A673 (cell line): ENCODE measurements at regions not wholly inside any gene's neighbourhood (a gene's known extent, or its start where the extent isn't known, plus 50 kb on each side); places are given as distances from the start of the nearest gene placed in this dataset.
A peak's percentile ranks its signal among the peaks of the same experiment; 100 is the strongest.

Experiments
- BruUV-seq: library from RNA; stranded (reverse); fragments of 400-500 nt; replicated peaks from 2 replicates; lab custom pipeline; 2021; lab: Mats Ljungman, UMichigan
- CTCF ChIA-PET: fragments of 300-600 bp; sonication (Branson Sonifier 250); formaldehyde crosslinking; loops from one replicate; lab custom pipeline; 2022; ENCODE audit warnings: antibody characterized with exemption; lab: Charles Lee
- POLR2A ChIA-PET: fragments of 300-600 bp; sonication (Branson Sonifier 250); formaldehyde crosslinking; loops from one replicate; lab custom pipeline; 2022; ENCODE audit warnings: antibody characterized with exemption; ENCODE audit not compliant: low non-redundant PET; lab: Charles Lee
- DNase-seq: peaks from one replicate; pipeline ENCODE4 v3.0.0-alpha.2; 2015; ENCODE audit warnings: low spot score
- H3K27ac ChIP-seq: fragments of 200-600 bp; sonication (generic); 2 replicates; pipeline ENCODE4 v1.5.1; 2016; ENCODE audit warnings: mixed run types, low read depth, mild to moderate bottlenecking, mixed read lengths, antibody characterized with exemption, low read length; ENCODE audit not compliant: poor library complexity, severe bottlenecking
- H3K27me3 ChIP-seq: fragments of 200-600 bp; sonication (generic); replicated peaks from 2 replicates; pipeline ENCODE4 v1.6.1; 2017; ENCODE audit warnings: mixed run types, low read depth, mild to moderate bottlenecking, mixed read lengths, antibody characterized with exemption, low read length; ENCODE audit not compliant: insufficient read depth, poor library complexity
- H3K36me3 ChIP-seq: fragments of 200-600 bp; sonication (generic); 2 replicates; pipeline ENCODE4 v1.6.1; 2016; ENCODE audit warnings: mixed run types, mild to moderate bottlenecking, mixed read lengths, antibody characterized with exemption, low read length; ENCODE audit not compliant: insufficient read depth, poor library complexity, severe bottlenecking
- H3K4me1 ChIP-seq: fragments of 200-600 bp; sonication (generic); 2 replicates; pipeline ENCODE4 v1.6.1; 2017; ENCODE audit warnings: mixed run types, mild to moderate bottlenecking, mixed read lengths, antibody characterized with exemption, low read length; ENCODE audit not compliant: insufficient read depth, poor library complexity, severe bottlenecking
- H3K4me3 ChIP-seq: fragments of 200-600 bp; sonication (generic); 2 replicates; pipeline ENCODE4 v1.5.1; 2016; ENCODE audit warnings: low read depth, mixed run types, mild to moderate bottlenecking, mixed read lengths, low read length; ENCODE audit not compliant: poor library complexity, severe bottlenecking
- H3K9me3 ChIP-seq: fragments of 200-600 bp; sonication (generic); 2 replicates; pipeline ENCODE4 v1.6.1; 2016; ENCODE audit warnings: mixed run types, low read depth, mild to moderate bottlenecking, mixed read lengths, antibody characterized with exemption, low read length; ENCODE audit not compliant: poor library complexity, severe bottlenecking
- EZH2 ChIP-seq: fragments of 200-600 bp; sonication (generic); IDR thresholded peaks from 2 replicates; pipeline ENCODE4 v1.6.1; 2017; ENCODE audit warnings: borderline replicate concordance, low read depth, mild to moderate bottlenecking, mixed read lengths, antibody characterized with exemption, low read length; ENCODE audit not compliant: poor library complexity, severe bottlenecking
- intact Hi-C: fragments of 100-400 bp; cut with micrococcal nuclease; formaldehyde crosslinking; loops from one replicate; pipeline ENCODE4 v1.10.0; 2022; ENCODE audit not compliant: unreplicated experiment
- TF ChIP-seq, protein P1 (sequence below): fragments of 300-800, 200-600 bp; sonication (generic); conservative IDR thresholded peaks from 2 replicates; pipeline ENCODE4 v1.5.1; 2017; ENCODE audit warnings: low read depth, mild to moderate bottlenecking, antibody characterized with exemption, low read length, moderate library complexity, mixed read lengths

DNA sequence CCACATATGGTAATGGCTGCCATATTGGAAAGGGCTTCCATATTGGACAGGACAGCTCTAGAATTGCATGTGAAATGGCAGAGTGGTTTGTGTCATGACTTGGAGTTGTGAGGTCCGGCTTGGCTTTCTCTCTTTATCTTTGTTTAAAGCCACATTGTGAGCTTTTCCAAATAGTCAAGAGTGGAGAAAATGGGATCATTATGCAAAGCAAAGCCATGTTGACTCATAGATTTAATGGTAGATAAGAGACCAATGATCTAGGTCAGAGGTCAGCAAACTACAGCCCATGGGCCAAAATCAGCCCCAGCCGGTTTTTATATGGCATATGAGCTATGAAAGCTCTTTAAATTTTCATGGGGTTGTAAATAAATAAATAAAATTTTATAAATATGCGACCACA is 449.1 kb downstream of the BCL11B start:
- Histone ChIP-seq H3K27me3 (no peaks in the 10 kb centered on the region), H3K4me1 (no peaks in the 10 kb centered on the region), H3K9me3 (no peaks in the 10 kb centered on the region), H3K27ac (no peak overlapping the region), H3K36me3 (no peaks in the 10 kb centered on the region), H3K4me3 (no peak overlapping the region)
- no TSS peak for BruUV-seq
- DNase-seq, result no peak
- CTCF ChIA-PET, result no interaction called here
- TF ChIP-seq EZH2, result no peak
- TF ChIP-seq, protein P1, sequence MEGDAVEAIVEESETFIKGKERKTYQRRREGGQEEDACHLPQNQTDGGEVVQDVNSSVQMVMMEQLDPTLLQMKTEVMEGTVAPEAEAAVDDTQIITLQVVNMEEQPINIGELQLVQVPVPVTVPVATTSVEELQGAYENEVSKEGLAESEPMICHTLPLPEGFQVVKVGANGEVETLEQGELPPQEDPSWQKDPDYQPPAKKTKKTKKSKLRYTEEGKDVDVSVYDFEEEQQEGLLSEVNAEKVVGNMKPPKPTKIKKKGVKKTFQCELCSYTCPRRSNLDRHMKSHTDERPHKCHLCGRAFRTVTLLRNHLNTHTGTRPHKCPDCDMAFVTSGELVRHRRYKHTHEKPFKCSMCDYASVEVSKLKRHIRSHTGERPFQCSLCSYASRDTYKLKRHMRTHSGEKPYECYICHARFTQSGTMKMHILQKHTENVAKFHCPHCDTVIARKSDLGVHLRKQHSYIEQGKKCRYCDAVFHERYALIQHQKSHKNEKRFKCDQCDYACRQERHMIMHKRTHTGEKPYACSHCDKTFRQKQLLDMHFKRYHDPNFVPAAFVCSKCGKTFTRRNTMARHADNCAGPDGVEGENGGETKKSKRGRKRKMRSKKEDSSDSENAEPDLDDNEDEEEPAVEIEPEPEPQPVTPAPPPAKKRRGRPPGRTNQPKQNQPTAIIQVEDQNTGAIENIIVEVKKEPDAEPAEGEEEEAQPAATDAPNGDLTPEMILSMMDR, result no peak
- intact Hi-C loops, result no loop called here
- POLR2A ChIA-PET, result no interaction called here

DNA sequence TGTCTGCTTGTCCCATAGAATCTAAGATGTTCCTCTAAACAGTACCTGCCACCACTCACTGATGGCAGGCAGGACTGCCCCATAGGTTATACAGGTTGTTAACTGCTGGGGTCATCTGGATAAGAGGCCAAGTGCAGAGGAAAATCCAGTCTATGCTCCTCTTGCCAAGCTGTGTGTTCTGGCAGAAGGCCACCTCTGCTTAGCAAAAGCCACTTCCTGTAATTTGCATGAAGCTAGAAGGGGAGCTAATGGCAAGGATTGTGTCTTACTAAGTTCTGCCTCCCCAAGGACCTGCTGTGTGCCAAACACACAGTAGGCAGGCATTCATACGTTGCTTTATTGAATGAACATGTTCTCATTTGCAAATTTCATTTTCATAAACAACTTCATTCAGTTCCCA is 445.4 kb downstream of the BCL11B start:
- BruUV-seq, result no TSS peak
- no peaks in the 10 kb centered on the region for H3K36me3 ChIP-seq
- intact Hi-C loops, result no loop called here
- peak; percentile 47 for DNase-seq
- no peak overlapping the region for H3K4me3 ChIP-seq
- no peaks in the 10 kb centered on the region for H3K27me3 ChIP-seq
- POLR2A ChIA-PET, result no interaction called here
- no peak for TF ChIP-seq EZH2
- TF ChIP-seq, protein P1, result no peak
- CTCF ChIA-PET, result no interaction called here
- H3K27ac ChIP-seq, result no peak overlapping the region
- H3K4me1 ChIP-seq, result no peaks in the 10 kb centered on the region
- no peaks in the 10 kb centered on the region for H3K9me3 ChIP-seq

DNA sequence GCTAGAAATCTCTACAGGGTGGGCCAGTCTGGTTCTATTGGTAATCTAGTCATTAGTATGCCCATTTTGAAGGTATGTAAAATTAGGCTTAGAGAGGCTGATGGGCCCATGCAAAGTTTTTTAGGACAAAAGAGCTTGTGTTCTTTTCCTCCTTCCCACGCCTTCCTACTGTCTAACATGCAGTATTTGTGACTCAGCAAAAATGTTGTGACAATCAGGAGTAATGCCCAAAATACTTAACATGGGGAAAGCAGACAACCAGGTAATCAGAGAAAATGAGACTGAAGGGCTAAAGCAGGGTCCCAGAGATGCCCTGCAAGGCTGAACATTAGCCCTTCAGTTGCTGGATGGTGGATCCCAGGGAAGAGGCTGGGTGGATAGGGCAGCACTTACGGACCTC is 437.9 kb downstream of the BCL11B start:
- H3K9me3 ChIP-seq, result no peaks in the 10 kb centered on the region
- peak; percentile 14 for DNase-seq
- BruUV-seq, result no TSS peak
- no peak overlapping the region for H3K27ac ChIP-seq
- H3K4me1 ChIP-seq, result no peaks in the 10 kb centered on the region
- intact Hi-C loops, result no loop called here
- no peaks in the 10 kb centered on the region for H3K27me3 ChIP-seq
- no peaks in the 10 kb centered on the region for H3K36me3 ChIP-seq
- no peak overlapping the region for H3K4me3 ChIP-seq
- CTCF ChIA-PET, result no interaction called here
- no peak for TF ChIP-seq EZH2
- TF ChIP-seq, protein P1, result no peak
- POLR2A ChIA-PET, result no interaction called here
